ENCODE measurements at regions not wholly inside any gene's neighbourhood (a gene's known extent, or its start where the extent isn't known, plus 50 kb on each side); places are given as distances from the start of the nearest gene placed in this dataset.

- Histone ChIP-seq H3K27me3 (no peaks in the 10 kb centered on the region), H3K9me3 (peaks cover under 1% of the 10 kb centered on the region; the same call in 1 of the 2 replicates), H3K4me3 (no peak overlapping the region), H3K36me3 (no peaks in the 10 kb centered on the region)
- DNase-seq = no peak
Measured at GRCh38 chr9:10903969-10904368, 291.2 kb upstream of the PTPRD start.

DNA sequence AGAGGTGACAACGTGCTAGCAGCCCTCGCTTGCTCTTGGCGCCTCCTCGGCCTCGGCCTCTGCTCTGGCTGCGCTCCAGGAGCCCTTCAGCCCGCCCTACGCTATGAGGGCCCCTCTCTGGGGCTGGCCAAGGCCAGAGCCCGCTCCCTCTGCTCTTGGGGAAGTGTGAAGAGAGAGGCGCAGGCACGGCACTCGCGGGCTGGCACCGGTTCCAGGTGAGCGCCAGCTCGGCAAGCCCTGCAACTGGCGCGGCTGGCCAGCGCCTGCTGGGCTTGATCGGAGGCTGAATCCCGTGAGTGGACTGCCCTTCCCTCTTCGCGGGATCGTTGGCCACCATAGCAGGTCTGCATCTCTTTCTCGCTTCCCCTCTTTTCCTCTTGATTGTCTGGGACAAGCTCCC, 298.0 kb upstream of the PTPRD start:
- DNase-seq = no peak
- H3K36me3 ChIP-seq = no peaks in the 10 kb centered on the region
- H3K9me3 ChIP-seq = peaks cover 5% of the 10 kb centered on the region; the same call in 1 of the 2 replicates
- no peak overlapping the region for H3K4me3 ChIP-seq
- no peaks in the 10 kb centered on the region for H3K27me3 ChIP-seq

- no peak for DNase-seq
- H3K36me3 ChIP-seq = no peaks in the 10 kb centered on the region
- peaks cover 5% of the 10 kb centered on the region; the same call in 1 of the 2 replicates for H3K9me3 ChIP-seq
- H3K4me3 ChIP-seq = no peak overlapping the region
- peaks cover 2% of the 10 kb centered on the region; the same call in 1 of the 2 replicates for H3K27me3 ChIP-seq
Measured at GRCh38 chr9:10911373-10911772, 298.6 kb upstream of the PTPRD start.

- H3K9me3 ChIP-seq = no peaks in the 10 kb centered on the region
- no peak for DNase-seq
- no peak overlapping the region for H3K4me3 ChIP-seq
- H3K36me3 ChIP-seq = no peaks in the 10 kb centered on the region
- H3K27me3 ChIP-seq = peaks cover 3% of the 10 kb centered on the region; the same call in 1 of the 2 replicates
Measured at GRCh38 chr9:10917001-10917400, 304.2 kb upstream of the PTPRD start.

DNA sequence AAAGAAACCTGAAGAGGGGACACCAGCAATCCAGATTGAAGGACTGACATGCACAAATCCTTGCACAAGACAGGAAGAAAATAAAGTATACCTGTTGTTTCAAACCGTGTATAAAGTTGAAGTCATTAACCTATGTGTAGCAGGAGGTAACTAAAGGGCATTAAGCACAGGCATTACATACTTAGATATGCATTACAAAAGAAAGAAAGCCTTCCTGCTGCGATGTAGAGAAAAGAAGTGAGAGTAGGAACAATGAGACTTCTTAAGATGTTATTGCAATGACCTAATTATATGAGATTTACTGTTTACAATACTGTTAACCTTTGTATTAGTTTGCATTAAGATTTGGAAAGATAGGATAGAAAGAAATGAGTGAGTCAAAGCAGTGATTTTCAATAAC, 308.9 kb upstream of the PTPRD start:
- Histone ChIP-seq H3K4me3 (no peak overlapping the region), H3K27me3 (no peaks in the 10 kb centered on the region), H3K9me3 (no peaks in the 10 kb centered on the region), H3K36me3 (no peaks in the 10 kb centered on the region)
- DNase-seq = no peak

- no peak for DNase-seq
- Histone ChIP-seq H3K9me3 (no peaks in the 10 kb centered on the region), H3K36me3 (no peaks in the 10 kb centered on the region), H3K4me3 (no peak overlapping the region), H3K27me3 (no peaks in the 10 kb centered on the region)
Measured at GRCh38 chr9:10925896-10926295, 313.1 kb upstream of the PTPRD start.

DNA sequence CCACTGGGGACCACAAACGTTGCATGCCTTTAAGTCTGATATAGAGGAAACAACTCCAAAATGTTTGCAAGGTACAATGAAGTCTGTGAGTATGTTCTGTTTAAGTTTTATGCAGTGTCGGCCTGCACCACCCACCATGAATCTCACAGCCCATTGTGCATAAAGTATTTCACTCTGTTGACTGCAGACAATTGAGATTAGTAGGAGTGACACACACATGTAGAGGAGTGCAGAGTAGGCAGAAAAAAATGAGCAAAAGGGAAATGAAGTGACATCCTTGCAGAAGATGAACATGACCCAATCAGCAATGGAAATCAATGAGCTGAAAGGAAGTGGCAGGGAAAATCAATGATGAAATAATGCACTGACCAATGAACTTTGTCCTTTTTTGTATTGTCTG, 315.6 kb upstream of the PTPRD start:
- DNase-seq = no peak
- Histone ChIP-seq H3K9me3 (no peaks in the 10 kb centered on the region), H3K27me3 (no peaks in the 10 kb centered on the region), H3K36me3 (no peaks in the 10 kb centered on the region), H3K4me3 (no peak overlapping the region)

DNA sequence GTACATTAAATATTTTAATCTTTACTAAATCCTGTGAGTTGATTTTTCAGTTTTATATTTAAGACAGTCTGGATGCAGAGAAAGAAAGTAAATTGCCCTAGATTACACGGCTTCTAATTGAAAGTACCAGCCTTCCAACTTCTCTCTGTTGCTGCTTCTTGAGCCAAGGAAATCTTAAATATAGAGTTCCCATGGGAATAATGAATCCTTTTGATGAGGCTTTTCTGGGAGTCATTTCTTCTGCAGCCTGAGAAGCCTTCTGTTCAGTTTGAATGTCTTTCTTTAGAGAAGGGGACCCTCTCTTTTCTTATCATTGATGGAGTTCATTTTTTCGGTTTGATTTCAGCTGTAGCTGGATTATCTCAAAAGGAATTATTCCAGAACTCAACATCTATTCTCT, 317.3 kb upstream of the PTPRD start:
- Histone ChIP-seq H3K9me3 (no peaks in the 10 kb centered on the region), H3K4me3 (no peak overlapping the region), H3K27me3 (no peaks in the 10 kb centered on the region), H3K36me3 (no peaks in the 10 kb centered on the region)
- DNase-seq = no peak

- H3K9me3 ChIP-seq = no peaks in the 10 kb centered on the region
Measured at GRCh38 chr9:10946676-10947410, 334.0 kb upstream of the PTPRD start.

GRCh38 chr9:10957878-10958277, 345.1 kb upstream of the PTPRD start:
- H3K9me3 ChIP-seq = no peaks in the 10 kb centered on the region
- H3K4me3 ChIP-seq = no peak overlapping the region
- DNase-seq = no peak
- no peaks in the 10 kb centered on the region for H3K27me3 ChIP-seq
- no peaks in the 10 kb centered on the region for H3K36me3 ChIP-seq

More at GRCh38 chr9:10946676-10947410, 334.0 kb upstream of the PTPRD start:
- DNase-seq = no peak
- H3K4me3 ChIP-seq = no peak overlapping the region
- no peaks in the 10 kb centered on the region for H3K36me3 ChIP-seq
- no peaks in the 10 kb centered on the region for H3K27me3 ChIP-seq

DNA sequence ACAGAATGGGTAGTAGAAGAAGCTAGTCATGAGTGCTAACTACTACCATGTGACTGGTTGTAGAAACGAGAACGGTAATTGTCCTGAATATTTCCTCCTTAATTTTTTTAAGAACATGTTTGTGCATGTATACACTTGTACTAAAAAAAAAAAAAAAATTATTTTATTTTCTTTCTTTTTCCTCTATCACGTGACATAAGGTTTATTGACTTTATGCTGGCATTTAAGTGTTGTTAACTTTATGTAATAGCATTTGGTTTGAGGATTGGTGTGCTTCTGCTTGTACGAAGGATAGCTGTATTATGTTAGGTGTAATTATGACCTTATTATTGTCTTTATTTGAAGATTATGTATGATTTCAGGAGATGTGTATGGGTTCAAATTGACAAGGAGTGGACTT, 349.1 kb upstream of the PTPRD start:
- Histone ChIP-seq H3K36me3 (no peaks in the 10 kb centered on the region), H3K4me3 (no peak overlapping the region)
- no peak for DNase-seq

DNA sequence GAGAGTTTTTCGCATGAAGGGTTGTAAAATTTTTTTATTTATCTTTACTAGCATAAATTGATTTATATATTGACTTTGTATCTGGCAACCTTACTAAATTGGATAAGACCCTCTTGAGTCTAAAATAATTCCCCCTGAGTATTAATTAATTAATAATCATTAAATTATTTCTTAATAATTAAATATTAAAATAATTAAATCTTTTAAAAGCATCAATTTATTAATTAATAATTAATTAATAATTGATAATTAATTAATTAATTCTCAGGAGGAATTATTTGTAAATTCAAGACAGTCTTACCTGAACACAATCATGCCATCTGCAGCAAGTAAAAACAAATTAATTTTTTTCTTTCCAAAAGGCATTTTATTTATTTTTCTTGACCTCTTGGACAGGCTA, 370.4 kb upstream of the PTPRD start:
- Histone ChIP-seq H3K36me3 (no peaks in the 10 kb centered on the region), H3K9me3 (no peaks in the 10 kb centered on the region), H3K27me3 (no peaks in the 10 kb centered on the region), H3K4me3 (no peak overlapping the region)
- no peak for DNase-seq

More for the DNA sequence above, 349.1 kb upstream of the PTPRD start:
- Histone ChIP-seq H3K9me3 (no peaks in the 10 kb centered on the region), H3K27me3 (no peaks in the 10 kb centered on the region)

DNA sequence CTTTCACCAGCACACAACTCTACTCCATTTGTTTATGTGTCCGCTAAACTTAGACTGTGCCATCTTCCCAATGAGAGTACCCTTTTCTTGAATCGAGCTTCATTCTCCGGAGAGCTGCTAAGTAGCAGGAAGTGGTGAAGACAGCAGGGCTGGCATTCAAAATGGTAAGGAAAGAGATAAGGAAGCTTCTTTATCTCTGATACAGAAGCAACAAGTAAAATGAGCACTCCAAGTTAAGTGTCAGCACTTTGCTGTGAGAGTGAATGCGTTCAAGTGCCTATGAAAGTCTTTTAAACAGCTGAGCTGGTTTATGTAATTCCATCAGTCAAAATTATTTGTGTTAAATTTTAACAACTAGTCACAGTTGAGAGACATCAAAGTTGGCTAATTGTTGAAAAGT, 386.8 kb upstream of the PTPRD start:
- Histone ChIP-seq H3K4me3 (no peak overlapping the region), H3K27me3 (no peaks in the 10 kb centered on the region), H3K9me3 (no peaks in the 10 kb centered on the region), H3K36me3 (no peaks in the 10 kb centered on the region)
- DNase-seq = no peak

- DNase-seq = no peak
- H3K9me3 ChIP-seq = no peaks in the 10 kb centered on the region
- H3K27me3 ChIP-seq = no peaks in the 10 kb centered on the region
- no peak overlapping the region for H3K4me3 ChIP-seq
- no peaks in the 10 kb centered on the region for H3K36me3 ChIP-seq
Measured at GRCh38 chr9:11001546-11001945, 388.7 kb upstream of the PTPRD start.

DNA sequence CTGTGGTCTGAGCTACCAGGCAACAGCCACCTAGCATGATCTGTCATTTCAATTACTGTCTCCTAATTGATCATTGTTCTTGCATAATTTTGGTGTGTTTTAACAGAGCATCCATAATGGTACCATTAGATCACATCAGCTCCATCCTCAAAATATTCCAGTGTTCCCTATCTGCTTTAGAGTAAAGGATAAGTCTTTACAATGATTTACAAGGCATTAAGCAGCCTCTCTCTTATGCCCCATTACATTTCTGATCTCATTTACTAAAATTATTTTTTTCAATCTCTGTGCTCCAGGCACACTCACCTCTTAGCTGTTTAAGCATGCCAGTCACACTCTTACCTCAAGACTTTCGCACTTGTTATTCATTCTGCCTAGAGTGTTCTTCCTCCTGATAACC, 389.9 kb upstream of the PTPRD start:
- DNase-seq = no peak
- Histone ChIP-seq H3K36me3 (no peaks in the 10 kb centered on the region), H3K27me3 (no peaks in the 10 kb centered on the region; the same call in 1 of the 2 replicates), H3K9me3 (no peaks in the 10 kb centered on the region), H3K4me3 (no peak overlapping the region)

GRCh38 chr9:11003836-11004235, 391.0 kb upstream of the PTPRD start:
- Histone ChIP-seq H3K36me3 (no peaks in the 10 kb centered on the region), H3K27me3 (no peaks in the 10 kb centered on the region; the same call in 1 of the 2 replicates), H3K9me3 (peaks cover 8% of the 10 kb centered on the region), H3K4me3 (no peak overlapping the region)
- no peak for DNase-seq

DNA sequence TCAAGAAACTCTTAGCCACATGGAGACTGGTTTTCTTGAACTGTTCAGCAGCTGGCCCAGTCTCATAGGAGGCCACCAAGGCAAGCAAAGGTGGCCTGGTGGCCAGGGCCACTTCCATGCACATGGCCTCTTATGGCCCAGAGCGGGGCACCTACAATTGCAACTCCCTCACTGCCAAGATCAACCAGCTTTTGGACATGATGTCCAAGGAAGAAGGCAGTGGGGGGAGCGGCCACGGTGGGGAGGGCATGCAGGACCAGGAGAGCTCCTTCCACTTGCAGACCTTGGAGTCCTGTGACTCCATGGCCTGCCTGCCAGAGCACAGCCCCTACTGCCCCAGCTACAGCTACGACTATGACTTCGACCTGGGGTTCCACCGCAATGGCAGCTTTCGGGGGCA, 398.9 kb upstream of the PTPRD start:
- Histone ChIP-seq H3K4me3 (no peak overlapping the region), H3K27me3 (no peaks in the 10 kb centered on the region; the same call in 1 of the 2 replicates), H3K9me3 (peaks cover 8% of the 10 kb centered on the region), H3K36me3 (no peaks in the 10 kb centered on the region)
- no peak for DNase-seq

DNA sequence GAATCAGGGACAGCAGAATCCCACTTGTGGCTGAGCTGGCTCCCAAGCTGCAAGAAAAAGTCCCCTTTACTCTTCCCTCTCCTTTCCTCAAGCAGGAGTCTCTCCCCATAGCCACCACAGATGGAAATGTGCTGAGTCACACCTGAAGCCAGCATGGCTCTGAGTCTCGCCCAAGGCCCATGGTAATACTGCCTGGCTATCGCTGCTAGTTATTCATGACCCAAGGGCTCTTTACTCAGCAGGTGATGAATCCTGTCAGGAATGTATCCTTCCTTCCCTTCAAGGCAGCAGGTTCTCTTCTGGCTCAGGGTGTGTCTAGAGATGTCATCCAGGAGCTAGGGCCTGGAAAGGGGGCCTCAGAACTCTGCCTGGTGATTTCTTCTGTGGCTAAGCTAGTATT, 403.3 kb upstream of the PTPRD start:
- H3K36me3 ChIP-seq = no peaks in the 10 kb centered on the region
- H3K9me3 ChIP-seq = no peaks in the 10 kb centered on the region
- H3K4me3 ChIP-seq = no peak overlapping the region
- H3K27me3 ChIP-seq = no peaks in the 10 kb centered on the region
- DNase-seq = no peak
